ENCODE measurements at regions not wholly inside any gene's neighbourhood (a gene's known extent, or its start where the extent isn't known, plus 50 kb on each side); places are given as distances from the start of the nearest gene placed in this dataset.

- Histone ChIP-seq H3K4me1 (peaks cover 33% of the 10 kb centered on the region), H3K4me3 (no peak overlapping the region), H3K9me3 (replicated peaks) (no peaks in the 10 kb centered on the region), H3K36me3 (no peaks in the 10 kb centered on the region), H3K27ac (no peak overlapping the region), H3K27me3 (no peaks in the 10 kb centered on the region)
- no peak for DNase-seq
Measured at GRCh38 chr1:38128511-38128910, 81.9 kb upstream of the POU3F1 start.

GRCh38 chr1:38127428-38127827 lies 80.8 kb upstream of the POU3F1 start:
- no peak for DNase-seq

GRCh38 chr1:38126970-38127369 lies 80.4 kb upstream of the POU3F1 start:
- H3K27me3 ChIP-seq, result no peaks in the 10 kb centered on the region
- H3K9me3 ChIP-seq (replicated peaks), result no peaks in the 10 kb centered on the region
- no peak for DNase-seq
- H3K4me3 ChIP-seq, result no peak overlapping the region
- H3K27ac ChIP-seq, result no peak overlapping the region
- peaks cover 33% of the 10 kb centered on the region for H3K4me1 ChIP-seq
- H3K36me3 ChIP-seq, result no peaks in the 10 kb centered on the region

More at GRCh38 chr1:38127428-38127827, 80.8 kb upstream of the POU3F1 start:
- Histone ChIP-seq H3K4me3 (no peak overlapping the region), H3K9me3 (replicated peaks) (no peaks in the 10 kb centered on the region), H3K36me3 (no peaks in the 10 kb centered on the region), H3K27me3 (no peaks in the 10 kb centered on the region), H3K4me1 (peaks cover 35% of the 10 kb centered on the region), H3K27ac (no peak overlapping the region)

GRCh38 chr1:38125837-38126520 lies 79.4 kb upstream of the POU3F1 start:
- Histone ChIP-seq H3K27ac (no peak overlapping the region), H3K27me3 (no peaks in the 10 kb centered on the region), H3K4me3 (no peak overlapping the region), H3K4me1 (peaks cover 25% of the 10 kb centered on the region; the same call in 1 of the 2 replicates), H3K36me3 (no peaks in the 10 kb centered on the region), H3K9me3 (replicated peaks) (no peaks in the 10 kb centered on the region)
- DNase-seq, result no peak

GRCh38 chr1:38125016-38125415 lies 78.4 kb upstream of the POU3F1 start:
- DNase-seq, result no peak
- H3K4me1 ChIP-seq, result peaks cover 23% of the 10 kb centered on the region; the same call in 1 of the 2 replicates
- H3K9me3 ChIP-seq (replicated peaks), result no peaks in the 10 kb centered on the region
- H3K4me3 ChIP-seq, result no peak overlapping the region
- no peak overlapping the region for H3K27ac ChIP-seq
- no peaks in the 10 kb centered on the region for H3K36me3 ChIP-seq
- H3K27me3 ChIP-seq, result no peaks in the 10 kb centered on the region

GRCh38 chr1:38123356-38124135 lies 77.0 kb upstream of the POU3F1 start:
- H3K4me3 ChIP-seq, result no peak overlapping the region
- DNase-seq, result peak; percentile 72 to 78

GRCh38 chr1:38121231-38121680 lies 74.7 kb upstream of the POU3F1 start:
- Histone ChIP-seq H3K9me3 (replicated peaks) (no peaks in the 10 kb centered on the region), H3K27me3 (no peaks in the 10 kb centered on the region), H3K27ac (no peak overlapping the region), H3K4me1 (peaks cover 18% of the 10 kb centered on the region; the same call in 1 of the 2 replicates), H3K4me3 (no peak overlapping the region), H3K36me3 (no peaks in the 10 kb centered on the region)
- DNase-seq, result no peak

More at GRCh38 chr1:38123356-38124135, 77.0 kb upstream of the POU3F1 start:
- peaks cover 25% of the 10 kb centered on the region; the same call in 1 of the 2 replicates for H3K4me1 ChIP-seq
- H3K9me3 ChIP-seq (replicated peaks), result no peaks in the 10 kb centered on the region
- peak overlapping the region; percentile 1; the same call in 1 of the 2 replicates for H3K27ac ChIP-seq
- no peaks in the 10 kb centered on the region for H3K36me3 ChIP-seq
- no peaks in the 10 kb centered on the region for H3K27me3 ChIP-seq

- Histone ChIP-seq H3K4me3 (no peak overlapping the region), H3K4me1 (peaks cover 18% of the 10 kb centered on the region; the same call in 1 of the 2 replicates), H3K9me3 (replicated peaks) (no peaks in the 10 kb centered on the region), H3K36me3 (no peaks in the 10 kb centered on the region), H3K27me3 (no peaks in the 10 kb centered on the region), H3K27ac (no peak overlapping the region)
- no peak for DNase-seq
Measured at GRCh38 chr1:38120552-38121230, 74.1 kb upstream of the POU3F1 start.

GRCh38 chr1:38118976-38119375 lies 72.4 kb upstream of the POU3F1 start:
- no peaks in the 10 kb centered on the region for H3K27me3 ChIP-seq
- no peak overlapping the region for H3K27ac ChIP-seq
- no peaks in the 10 kb centered on the region for H3K36me3 ChIP-seq
- H3K4me1 ChIP-seq, result peaks cover 18% of the 10 kb centered on the region; the same call in 1 of the 2 replicates
- H3K4me3 ChIP-seq, result no peak overlapping the region
- DNase-seq, result peak in 1 of 2 experiments; percentile 56
- H3K9me3 ChIP-seq (replicated peaks), result no peaks in the 10 kb centered on the region

- no peaks in the 10 kb centered on the region for H3K36me3 ChIP-seq
- no peak for DNase-seq
- peaks cover 5% of the 10 kb centered on the region; the same call in 1 of the 2 replicates for H3K4me1 ChIP-seq
- H3K27me3 ChIP-seq, result no peaks in the 10 kb centered on the region
- no peaks in the 10 kb centered on the region for H3K9me3 ChIP-seq (replicated peaks)
- H3K27ac ChIP-seq, result no peak overlapping the region
- H3K4me3 ChIP-seq, result no peak overlapping the region
Measured at GRCh38 chr1:38117444-38117887, 70.9 kb upstream of the POU3F1 start.

GRCh38 chr1:38115682-38116202 lies 69.1 kb upstream of the POU3F1 start:
- no peak for DNase-seq
- H3K9me3 ChIP-seq (replicated peaks), result no peaks in the 10 kb centered on the region
- H3K4me1 ChIP-seq, result 0 out of 2 replicates have a peak, but pooled peaks cover 2% of the 10 kb centered on the region
- H3K4me3 ChIP-seq, result no peak overlapping the region
- H3K36me3 ChIP-seq, result no peaks in the 10 kb centered on the region
- H3K27ac ChIP-seq, result no peak overlapping the region
- no peaks in the 10 kb centered on the region for H3K27me3 ChIP-seq

GRCh38 chr1:38115226-38115625 lies 68.6 kb upstream of the POU3F1 start:
- Histone ChIP-seq H3K27me3 (no peaks in the 10 kb centered on the region), H3K27ac (no peak overlapping the region), H3K4me1 (0 out of 2 replicates have a peak, but pooled peaks cover 2% of the 10 kb centered on the region), H3K36me3 (no peaks in the 10 kb centered on the region), H3K9me3 (replicated peaks) (no peaks in the 10 kb centered on the region), H3K4me3 (no peak overlapping the region)
- DNase-seq, result no peak

- Histone ChIP-seq H3K27ac (no peak overlapping the region), H3K36me3 (no peaks in the 10 kb centered on the region), H3K27me3 (no peaks in the 10 kb centered on the region), H3K4me1 (0 out of 2 replicates have a peak, but pooled peaks cover 2% of the 10 kb centered on the region), H3K9me3 (replicated peaks) (no peaks in the 10 kb centered on the region), H3K4me3 (no peak overlapping the region)
- no peak for DNase-seq
Measured at GRCh38 chr1:38114241-38115026, 67.8 kb upstream of the POU3F1 start.

- Histone ChIP-seq H3K36me3 (no peaks in the 10 kb centered on the region), H3K4me1 (no peaks in the 10 kb centered on the region)
- no peak for DNase-seq
Measured at GRCh38 chr1:38113159-38113666, 66.6 kb upstream of the POU3F1 start.

More at GRCh38 chr1:38113159-38113666, 66.6 kb upstream of the POU3F1 start:
- no peak overlapping the region for H3K27ac ChIP-seq
- H3K27me3 ChIP-seq, result no peaks in the 10 kb centered on the region
- 0 out of 2 replicates have a peak, but pooled peaks cover 4% of the 10 kb centered on the region for H3K9me3 ChIP-seq (replicated peaks)
- no peak overlapping the region for H3K4me3 ChIP-seq

All from SJCRH30 (cell line).